Left ventricle myocardium inferior (tissue), 1 donor: ENCODE measurements at regions not wholly inside any gene's neighbourhood (a gene's known extent, or its start where the extent isn't known, plus 50 kb on each side); places are given as distances from the start of the nearest gene placed in this dataset.

Experiments
- DNase-seq: peaks from one replicate; pipeline ENCODE4 v3.0.0-alpha.2; 2020
- H3K27ac ChIP-seq: fragments of 200-600 bp; replicated peaks from 2 replicates; pipeline ENCODE4 v1.8.0; 2021
- H3K27me3 ChIP-seq: fragments of 200-600 bp; 2 replicates; pipeline ENCODE4 v1.8.0; 2021; ENCODE audit warnings: low read depth
- H3K36me3 ChIP-seq: fragments of 200-600 bp; 2 replicates; pipeline ENCODE4 v1.8.0; 2021
- H3K4me1 ChIP-seq: fragments of 200-600 bp; 2 replicates; pipeline ENCODE4 v1.8.0; 2021
- H3K4me3 ChIP-seq: fragments of 200-600 bp; 2 replicates; pipeline ENCODE4 v1.8.0; 2021; ENCODE audit warnings: mild to moderate bottlenecking, moderate library complexity
- H3K9me3 ChIP-seq: fragments of 200-600 bp; replicated peaks from 2 replicates; pipeline ENCODE4 v1.8.0; 2021
- intact Hi-C: fragments of 100-400 bp; cut with micrococcal nuclease; formaldehyde crosslinking; loops from one replicate; pipeline ENCODE4 v1.11.0; 2022
- TF ChIP-seq, protein P1 (sequence below): fragments of 200-600 bp; IDR thresholded peaks from 2 replicates; pipeline ENCODE4 v1.8.0; 2021; ENCODE audit warnings: antibody characterized with exemption, mild to moderate bottlenecking, borderline replicate concordance
- donor health status: DM: no; HTN: yes; CAD: no; lungs with severe emphysema.

DNA sequence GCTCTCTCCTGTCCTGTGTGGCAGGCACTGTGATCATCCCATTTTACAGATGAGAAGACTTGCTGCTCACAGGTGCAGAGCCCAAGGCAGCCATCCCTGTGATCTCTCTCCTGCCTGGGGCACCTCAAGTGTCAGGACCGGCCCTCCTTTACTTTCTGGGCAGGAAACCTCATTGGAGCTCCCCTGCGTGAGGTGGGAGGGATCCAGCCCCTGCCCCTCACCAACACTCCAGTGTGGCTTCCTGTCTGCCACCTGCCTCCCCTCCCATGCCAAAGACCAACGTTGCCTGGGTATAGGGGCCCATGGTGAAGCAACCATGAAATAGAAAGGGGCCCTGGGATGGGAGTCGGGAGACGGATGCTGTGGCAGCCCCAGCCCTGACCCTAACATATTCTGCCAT, 91.2 kb upstream of the MYL10 start:
- H3K27me3 ChIP-seq: peaks cover 64% of the 10 kb centered on the region
- H3K4me1 ChIP-seq: no peaks in the 10 kb centered on the region
- H3K9me3 ChIP-seq: peaks cover 10% of the 10 kb centered on the region
- DNase-seq: no peak
- no peak overlapping the region for H3K4me3 ChIP-seq
- TF ChIP-seq, protein P1, sequence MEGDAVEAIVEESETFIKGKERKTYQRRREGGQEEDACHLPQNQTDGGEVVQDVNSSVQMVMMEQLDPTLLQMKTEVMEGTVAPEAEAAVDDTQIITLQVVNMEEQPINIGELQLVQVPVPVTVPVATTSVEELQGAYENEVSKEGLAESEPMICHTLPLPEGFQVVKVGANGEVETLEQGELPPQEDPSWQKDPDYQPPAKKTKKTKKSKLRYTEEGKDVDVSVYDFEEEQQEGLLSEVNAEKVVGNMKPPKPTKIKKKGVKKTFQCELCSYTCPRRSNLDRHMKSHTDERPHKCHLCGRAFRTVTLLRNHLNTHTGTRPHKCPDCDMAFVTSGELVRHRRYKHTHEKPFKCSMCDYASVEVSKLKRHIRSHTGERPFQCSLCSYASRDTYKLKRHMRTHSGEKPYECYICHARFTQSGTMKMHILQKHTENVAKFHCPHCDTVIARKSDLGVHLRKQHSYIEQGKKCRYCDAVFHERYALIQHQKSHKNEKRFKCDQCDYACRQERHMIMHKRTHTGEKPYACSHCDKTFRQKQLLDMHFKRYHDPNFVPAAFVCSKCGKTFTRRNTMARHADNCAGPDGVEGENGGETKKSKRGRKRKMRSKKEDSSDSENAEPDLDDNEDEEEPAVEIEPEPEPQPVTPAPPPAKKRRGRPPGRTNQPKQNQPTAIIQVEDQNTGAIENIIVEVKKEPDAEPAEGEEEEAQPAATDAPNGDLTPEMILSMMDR: no peak
- intact Hi-C loops: no loop called here
- no peaks in the 10 kb centered on the region for H3K36me3 ChIP-seq
- H3K27ac ChIP-seq: no peak overlapping the region

DNA sequence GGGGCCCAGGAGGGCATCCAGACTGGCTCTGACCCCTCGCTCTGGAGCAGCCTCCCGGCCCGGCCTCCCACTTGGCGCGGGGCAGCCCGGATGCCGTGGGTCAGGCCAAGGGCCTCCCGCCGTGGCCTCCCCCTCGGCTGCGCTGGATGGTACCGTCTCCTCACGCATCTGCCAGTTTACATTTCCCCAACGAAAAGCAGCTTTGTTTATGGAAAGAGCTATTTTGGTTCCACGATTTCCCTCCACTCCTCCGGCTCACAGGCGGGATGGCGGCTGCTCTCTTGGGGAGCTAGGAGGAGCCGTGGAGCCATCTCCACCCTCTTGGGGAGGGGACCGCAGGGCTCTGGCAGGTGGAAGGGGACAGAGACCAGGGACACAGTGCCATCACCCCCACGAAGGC, 93.2 kb upstream of the MYL10 start:
- peaks cover 10% of the 10 kb centered on the region for H3K9me3 ChIP-seq
- H3K4me1 ChIP-seq: no peaks in the 10 kb centered on the region
- H3K27me3 ChIP-seq: peaks cover 69% of the 10 kb centered on the region
- TF ChIP-seq, protein P1: no peak
- no peaks in the 10 kb centered on the region for H3K36me3 ChIP-seq
- no peak overlapping the region for H3K27ac ChIP-seq
- no peak overlapping the region for H3K4me3 ChIP-seq
- intact Hi-C loops: no loop called here
- no peak for DNase-seq

DNA sequence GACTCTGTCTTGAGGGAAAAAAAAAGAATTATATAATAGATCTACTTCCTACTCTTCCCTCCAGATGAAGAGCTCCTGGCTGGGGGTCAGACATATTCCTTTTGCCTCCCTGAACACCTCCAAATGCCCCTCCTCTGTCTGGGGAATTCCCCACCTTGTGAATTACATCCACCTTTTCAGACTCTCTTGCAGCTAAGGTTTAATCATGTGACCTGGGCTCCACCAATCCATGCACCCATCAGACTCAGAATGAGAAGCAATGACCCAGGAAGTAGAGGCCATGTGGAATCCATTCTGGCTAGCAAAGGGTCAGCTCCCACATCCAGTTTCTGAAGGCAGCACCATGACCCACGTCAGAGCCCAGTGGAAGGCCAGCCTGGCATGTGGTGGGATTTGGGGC, 93.6 kb upstream of the CUX1 start:
- no peak overlapping the region for H3K4me3 ChIP-seq
- no peak for DNase-seq
- H3K27me3 ChIP-seq: peaks cover 53% of the 10 kb centered on the region
- peaks cover 10% of the 10 kb centered on the region for H3K9me3 ChIP-seq
- H3K4me1 ChIP-seq: no peaks in the 10 kb centered on the region
- H3K27ac ChIP-seq: no peak overlapping the region
- TF ChIP-seq, protein P1: no peak
- intact Hi-C loops: no loop called here
- H3K36me3 ChIP-seq: no peaks in the 10 kb centered on the region

DNA sequence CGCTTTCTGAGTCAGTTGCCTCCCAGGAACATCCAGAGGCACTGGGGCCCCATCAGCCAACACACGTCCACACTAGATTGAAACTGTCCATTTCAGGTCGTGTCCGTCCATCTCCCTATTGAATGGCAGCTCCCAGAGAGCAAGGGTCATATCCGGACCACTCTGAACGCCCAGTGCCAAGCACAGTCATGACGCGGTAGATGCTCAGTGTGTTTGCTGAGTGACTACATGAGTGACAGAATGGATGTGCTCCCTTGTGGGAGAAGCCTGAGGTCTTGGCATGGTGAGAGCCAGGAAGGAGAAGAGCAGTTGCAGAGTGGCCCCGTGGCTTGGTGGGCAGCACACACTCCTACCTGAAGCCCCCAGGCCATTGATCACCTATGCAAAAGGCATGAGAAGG, 92.5 kb upstream of the CUX1 start:
- DNase-seq: no peak
- Histone ChIP-seq H3K9me3 (peaks cover 10% of the 10 kb centered on the region), H3K27ac (no peak overlapping the region), H3K36me3 (no peaks in the 10 kb centered on the region), H3K4me1 (no peaks in the 10 kb centered on the region), H3K27me3 (peaks cover 45% of the 10 kb centered on the region), H3K4me3 (no peak overlapping the region)
- TF ChIP-seq, protein P1: no peak
- intact Hi-C loops: no loop called here

DNA sequence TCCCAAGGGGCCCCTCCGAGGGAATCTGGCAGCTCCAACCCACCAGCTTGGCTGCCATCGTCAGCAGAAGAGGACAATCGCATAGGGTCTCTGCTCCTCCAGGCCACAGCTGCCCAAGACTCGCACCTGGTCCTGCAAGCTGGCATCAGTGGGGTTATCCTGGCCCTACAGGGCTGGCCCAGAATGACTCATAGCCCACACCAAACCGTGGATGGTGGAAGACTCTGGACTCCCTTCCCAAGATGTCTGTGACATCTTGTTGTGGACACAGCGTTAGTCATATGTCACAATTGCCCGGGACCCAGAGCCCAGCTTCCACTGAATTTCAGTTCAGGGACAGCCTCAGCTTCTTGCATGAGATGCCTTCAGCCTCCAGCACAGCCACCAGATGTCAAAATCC, 91.5 kb upstream of the CUX1 start:
- DNase-seq: no peak
- Histone ChIP-seq H3K9me3 (peaks cover 10% of the 10 kb centered on the region), H3K36me3 (no peaks in the 10 kb centered on the region), H3K27me3 (peaks cover 40% of the 10 kb centered on the region), H3K27ac (no peak overlapping the region), H3K4me1 (no peaks in the 10 kb centered on the region), H3K4me3 (no peak overlapping the region)
- TF ChIP-seq, protein P1: no peak
- intact Hi-C loops: no loop called here

DNA sequence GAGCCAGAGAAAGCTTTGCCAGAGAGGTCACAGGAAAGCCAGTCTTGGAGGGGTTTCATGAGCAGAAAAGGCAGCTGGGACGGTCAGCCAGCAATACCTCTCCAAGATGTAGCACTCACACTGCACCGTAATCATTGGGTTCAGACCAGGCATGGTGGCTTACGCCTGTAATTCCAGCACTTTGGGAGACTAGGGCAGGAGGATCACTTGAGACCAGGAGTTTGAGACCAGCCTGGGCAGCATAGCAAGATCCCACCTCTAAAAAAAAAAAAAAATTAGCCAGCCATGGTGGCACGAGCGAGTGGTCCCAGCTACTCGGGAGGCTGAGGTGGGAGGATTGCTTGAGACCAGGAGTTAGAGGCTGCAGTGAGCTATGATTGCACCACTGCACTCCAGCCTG, 90.2 kb upstream of the CUX1 start:
- Histone ChIP-seq H3K4me3 (no peak overlapping the region), H3K27ac (no peak overlapping the region), H3K4me1 (no peaks in the 10 kb centered on the region), H3K36me3 (no peaks in the 10 kb centered on the region), H3K27me3 (peaks cover 29% of the 10 kb centered on the region), H3K9me3 (peaks cover 10% of the 10 kb centered on the region)
- TF ChIP-seq, protein P1: no peak
- DNase-seq: no peak
- intact Hi-C loops: no loop called here
